CD4-positive, CD25-positive, alpha-beta regulatory T cell (primary cell): ENCODE measurements at regions not wholly inside any gene's neighbourhood (a gene's known extent, or its start where the extent isn't known, plus 50 kb on each side); places are given as distances from the start of the nearest gene placed in this dataset.
"Not testable (repeated sequence)": the region's sequence is repeated elsewhere in the genome, so short reads cannot be mapped to it uniquely, and the experiment has no call there.

Experiments used
- ATAC-seq, 2 donors: fragments of 150-1000 bp; cut with Tn5 transposase; one replicate each; pipeline ENCODE4 v1.10.0; 2021; ENCODE audit warnings: low read depth in 2 of 2, moderate number of reproducible peaks in 2 of 2, moderate library complexity in 1 of 2
- DNase-seq, 3 donors: peaks; one replicate each; pipeline versions ENCODE4 v3.0.0 to v3.0.0-alpha.2; 2012 to 2022; ENCODE audit warnings: mixed read lengths in 1 of 3
- H3K27ac ChIP-seq: one replicate; pipeline ENCODE4 v1.7.0; 2013; ENCODE audit warnings: mild to moderate bottlenecking, low read length; ENCODE audit not compliant: insufficient read depth, poor library complexity, severe bottlenecking
- H3K27me3 ChIP-seq: one replicate; pipeline ENCODE4 v1.7.0; 2013; ENCODE audit warnings: low read length; ENCODE audit not compliant: control insufficient read depth, insufficient read depth
- H3K36me3 ChIP-seq: one replicate; pipeline ENCODE4 v1.7.0; 2013; ENCODE audit warnings: mild to moderate bottlenecking, low read length, moderate library complexity; ENCODE audit not compliant: control insufficient read depth, insufficient read depth
- H3K4me1 ChIP-seq: 2 replicates; pipeline ENCODE4 v1.7.0; 2013; ENCODE audit warnings: mild to moderate bottlenecking, low read length; ENCODE audit not compliant: insufficient read depth, control insufficient read depth, poor library complexity, severe bottlenecking
- H3K4me3 ChIP-seq: one replicate; pipeline ENCODE4 v1.7.0; 2013; ENCODE audit warnings: low read depth, mild to moderate bottlenecking, low read length, moderate library complexity
- H3K9me3 ChIP-seq, 2 experiments: 1 replicate in 1 of 2; 2 replicates in 1 of 2; pipeline ENCODE4 v1.7.0; 2013; ENCODE audit warnings: low read length in 2 of 2, mild to moderate bottlenecking in 1 of 2, moderate library complexity in 1 of 2; ENCODE audit not compliant: control insufficient read depth in 2 of 2
- H3K27ac Mint-ChIP-seq, 3 donors: one replicate each; pipeline ENCODE4 v1.8.0; 2020 to 2022; ENCODE audit warnings: mild to moderate bottlenecking in 3 of 3, mixed read lengths in 3 of 3, moderate library complexity in 2 of 3
- H3K27me3 Mint-ChIP-seq: one replicate; pipeline ENCODE4 v1.8.0; 2022; ENCODE audit warnings: mild to moderate bottlenecking, mixed read lengths
- H3K36me3 Mint-ChIP-seq: one replicate; pipeline ENCODE4 v1.8.0; 2020; ENCODE audit warnings: mixed read lengths
- H3K4me1 Mint-ChIP-seq, 4 donors: one replicate each; pipeline ENCODE4 v1.8.0; 2020 to 2022; ENCODE audit warnings: mixed read lengths in 4 of 4, mild to moderate bottlenecking in 1 of 4
- H3K4me3 Mint-ChIP-seq, 4 donors: one replicate each; pipeline ENCODE4 v1.8.0; 2020 to 2022; ENCODE audit warnings: mild to moderate bottlenecking in 4 of 4, mixed read lengths in 4 of 4, moderate library complexity in 3 of 4
- H3K9me3 Mint-ChIP-seq, 7 donors: one replicate each; pipeline ENCODE4 v1.8.0; 2020 to 2022; ENCODE audit warnings: mixed read lengths in 7 of 7, mild to moderate bottlenecking in 3 of 7, moderate library complexity in 2 of 7

- no peak overlapping the region for H3K27ac ChIP-seq
- no peaks in the 10 kb centered on the region for H3K27me3 Mint-ChIP-seq
- H3K4me3 Mint-ChIP-seq: no peak overlapping the region
- no peak overlapping the region for H3K4me3 ChIP-seq
- H3K9me3 ChIP-seq: no peaks in the 10 kb centered on the region
- DNase-seq (no peak), ATAC-seq (no peak)
- no peaks in the 10 kb centered on the region for H3K36me3 ChIP-seq
- H3K36me3 Mint-ChIP-seq: no peaks in the 10 kb centered on the region
- H3K4me1 ChIP-seq: no peaks in the 10 kb centered on the region
- no peaks in the 10 kb centered on the region for H3K27me3 ChIP-seq
- no peaks in the 10 kb centered on the region for H3K4me1 Mint-ChIP-seq
- H3K27ac Mint-ChIP-seq: no peak overlapping the region
- H3K9me3 Mint-ChIP-seq: no peaks in the 10 kb centered on the region
Measured at GRCh38 chr7:115329006-115329405, 407.1 kb downstream of the MDFIC start.

GRCh38 chr7:115328018-115328417 lies 406.1 kb downstream of the MDFIC start:
- Histone ChIP-seq H3K4me1 (no peaks in the 10 kb centered on the region), H3K9me3 (no peaks in the 10 kb centered on the region), H3K27me3 (no peaks in the 10 kb centered on the region), H3K36me3 (no peaks in the 10 kb centered on the region), H3K27ac (no peak overlapping the region), H3K4me3 (no peak overlapping the region)
- DNase-seq (no peak), ATAC-seq (no peak)
- no peaks in the 10 kb centered on the region for H3K4me1 Mint-ChIP-seq
- no peaks in the 10 kb centered on the region for H3K36me3 Mint-ChIP-seq
- H3K9me3 Mint-ChIP-seq: no peaks in the 10 kb centered on the region
- no peak overlapping the region for H3K27ac Mint-ChIP-seq
- no peaks in the 10 kb centered on the region for H3K27me3 Mint-ChIP-seq
- no peak overlapping the region for H3K4me3 Mint-ChIP-seq

- H3K27ac ChIP-seq: no peak overlapping the region
- no peaks in the 10 kb centered on the region for H3K36me3 ChIP-seq
- ATAC-seq (no peak), DNase-seq (no peak)
- H3K4me1 ChIP-seq: no peaks in the 10 kb centered on the region
- Mint-ChIP-seq H3K9me3 (no peaks in the 10 kb centered on the region), H3K36me3 (no peaks in the 10 kb centered on the region), H3K27me3 (peaks cover 2% of the 10 kb centered on the region), H3K4me3 (no peak overlapping the region), H3K4me1 (no peaks in the 10 kb centered on the region), H3K27ac (no peak overlapping the region)
- no peaks in the 10 kb centered on the region for H3K9me3 ChIP-seq
- H3K27me3 ChIP-seq: no peaks in the 10 kb centered on the region
- no peak overlapping the region for H3K4me3 ChIP-seq
Measured at GRCh38 chr7:115327326-115327725, 405.4 kb downstream of the MDFIC start.

GRCh38 chr7:115319541-115319940 lies 397.6 kb downstream of the MDFIC start:
- Mint-ChIP-seq H3K4me1 (no peaks in the 10 kb centered on the region), H3K27ac (no peak overlapping the region), H3K27me3 (peaks cover 4% of the 10 kb centered on the region), H3K9me3 (no peaks in the 10 kb centered on the region), H3K4me3 (no peak overlapping the region), H3K36me3 (no peaks in the 10 kb centered on the region)
- H3K9me3 ChIP-seq: no peaks in the 10 kb centered on the region
- H3K36me3 ChIP-seq: no peaks in the 10 kb centered on the region
- H3K4me1 ChIP-seq: no peaks in the 10 kb centered on the region
- DNase-seq (no peak), ATAC-seq (no peak)
- H3K27ac ChIP-seq: no peak overlapping the region
- no peak overlapping the region for H3K4me3 ChIP-seq
- no peaks in the 10 kb centered on the region for H3K27me3 ChIP-seq

- H3K27ac Mint-ChIP-seq: peak overlapping the region in 1 of 3 donors; percentile 61
- DNase-seq, H3K27ac ChIP-seq, H3K4me1 ChIP-seq, H3K36me3 ChIP-seq, H3K9me3 Mint-ChIP-seq, H3K4me3 Mint-ChIP-seq, ATAC-seq, H3K4me1 Mint-ChIP-seq, H3K9me3 ChIP-seq, H3K27me3 Mint-ChIP-seq, H3K27me3 ChIP-seq, H3K4me3 ChIP-seq, H3K36me3 Mint-ChIP-seq: not testable (repeated sequence)
Measured at GRCh38 chr7:115310316-115310715, 388.4 kb downstream of the MDFIC start.

- H3K27me3 ChIP-seq: peaks cover 2% of the 10 kb centered on the region
- no peak overlapping the region for H3K4me3 ChIP-seq
- Mint-ChIP-seq H3K4me1 (no peaks in the 10 kb centered on the region), H3K4me3 (no peak overlapping the region), H3K36me3 (no peaks in the 10 kb centered on the region), H3K27ac (no peak overlapping the region), H3K27me3 (no peaks in the 10 kb centered on the region), H3K9me3 (no peaks in the 10 kb centered on the region)
- H3K36me3 ChIP-seq: no peaks in the 10 kb centered on the region
- no peak overlapping the region for H3K27ac ChIP-seq
- DNase-seq (no peak), ATAC-seq (no peak)
- H3K4me1 ChIP-seq: no peaks in the 10 kb centered on the region
- H3K9me3 ChIP-seq: no peaks in the 10 kb centered on the region
Measured at GRCh38 chr7:115306586-115306985, 384.7 kb downstream of the MDFIC start.

- no peaks in the 10 kb centered on the region for H3K27me3 ChIP-seq
- no peaks in the 10 kb centered on the region for H3K9me3 ChIP-seq
- H3K4me1 ChIP-seq: no peaks in the 10 kb centered on the region
- no peak overlapping the region for H3K27ac Mint-ChIP-seq
- no peaks in the 10 kb centered on the region for H3K4me1 Mint-ChIP-seq
- no peak overlapping the region for H3K27ac ChIP-seq
- H3K27me3 Mint-ChIP-seq: no peaks in the 10 kb centered on the region
- no peaks in the 10 kb centered on the region for H3K36me3 Mint-ChIP-seq
- H3K9me3 Mint-ChIP-seq: no peaks in the 10 kb centered on the region
- DNase-seq (no peak), ATAC-seq (no peak)
- H3K4me3 ChIP-seq: no peak overlapping the region
- H3K36me3 ChIP-seq: no peaks in the 10 kb centered on the region
- no peak overlapping the region for H3K4me3 Mint-ChIP-seq
Measured at GRCh38 chr7:115300231-115300870, 378.5 kb downstream of the MDFIC start.

- no peaks in the 10 kb centered on the region for H3K27me3 Mint-ChIP-seq
Measured at GRCh38 chr7:115299397-115300037, 377.6 kb downstream of the MDFIC start.

More at GRCh38 chr7:115299397-115300037, 377.6 kb downstream of the MDFIC start:
- Mint-ChIP-seq H3K4me1 (no peaks in the 10 kb centered on the region), H3K9me3 (no peaks in the 10 kb centered on the region), H3K36me3 (no peaks in the 10 kb centered on the region), H3K4me3 (no peak overlapping the region), H3K27ac (no peak overlapping the region)
- H3K36me3 ChIP-seq: no peaks in the 10 kb centered on the region
- no peak overlapping the region for H3K4me3 ChIP-seq
- no peaks in the 10 kb centered on the region for H3K9me3 ChIP-seq
- DNase-seq (no peak), ATAC-seq (no peak)
- H3K4me1 ChIP-seq: no peaks in the 10 kb centered on the region
- H3K27ac ChIP-seq: no peak overlapping the region
- H3K27me3 ChIP-seq: no peaks in the 10 kb centered on the region
